ENCODE measurements at regions not wholly inside any gene's neighbourhood (a gene's known extent, or its start where the extent isn't known, plus 50 kb on each side); places are given as distances from the start of the nearest gene placed in this dataset.
A peak's percentile ranks its signal among the peaks of the same experiment; 100 is the strongest.

GRCh38 chr1:201617157-201617556 lies 78.2 kb downstream of the NAV1 start:
- H3K9me3 ChIP-seq (replicated peaks in 1 of 2; ENCODE audit: control insufficient read depth in 1 of 2, insufficient read depth in 1 of 2, low read length in 2 of 2) = no peaks in the 10 kb centered on the region
- Mint-ChIP-seq H3K9me3 (no peaks in the 10 kb centered on the region), H3K4me1 (peaks cover 23% of the 10 kb centered on the region), H3K4me3 (no peak overlapping the region), H3K27me3 (ENCODE audit: low read depth in 3 of 3) (peaks cover 0 to 1% (median 0%) of the 10 kb centered on the region in 3 donors), H3K27ac (no peak overlapping the region), H3K36me3 (no peaks in the 10 kb centered on the region)
- H3K36me3 ChIP-seq (replicated peaks in 1 of 2; ENCODE audit: control insufficient read depth in 1 of 2, insufficient read depth in 2 of 2, low read length in 2 of 2) = no peaks in the 10 kb centered on the region
- 100% methylated on average over 1 of the region's 3 CpGs for WGBS (ENCODE audit: insufficient coverage)
- H3K4me3 ChIP-seq (replicated peaks in 1 of 3; ENCODE audit: low read depth in 2 of 3, low read length in 3 of 3) = no peak overlapping the region
- intact Hi-C loops (cut with micrococcal nuclease) = no loop called here
- H3K4me1 ChIP-seq (ENCODE audit: control insufficient read depth in 1 of 2, insufficient read depth in 2 of 2, low read length in 2 of 2) = peaks cover 13 to 23% of the 10 kb centered on the region in 2 donors
- H2AFZ ChIP-seq (ENCODE audit: insufficient read depth, low read depth, low read length, poor library complexity, severe bottlenecking) = no peak overlapping the region
- DNase-seq = no peak
- H4K20me1 ChIP-seq (ENCODE audit: insufficient read depth, low read length) = no peaks in the 10 kb centered on the region
- no peak overlapping the region for H3K27ac ChIP-seq (ENCODE audit: low read depth in 1 of 2, low read length in 2 of 2)
- TF ChIP-seq CTCF (IDR thresholded peaks at IDR 0.05) = no peak
- H3K27me3 ChIP-seq (ENCODE audit: control insufficient read depth in 2 of 2, insufficient read depth in 2 of 2, low read length in 2 of 2) = no peaks in the 10 kb centered on the region
- no peak overlapping the region for H3K4me2 ChIP-seq (replicated peaks; ENCODE audit: extremely low read depth, low read length, poor library complexity, severe bottlenecking)
- H3K79me2 ChIP-seq (ENCODE audit: insufficient read depth, low read length) = no peaks in the 10 kb centered on the region
- no peak overlapping the region for H3K9ac ChIP-seq (ENCODE audit: insufficient read depth, low read length, poor library complexity, severe bottlenecking)

DNA sequence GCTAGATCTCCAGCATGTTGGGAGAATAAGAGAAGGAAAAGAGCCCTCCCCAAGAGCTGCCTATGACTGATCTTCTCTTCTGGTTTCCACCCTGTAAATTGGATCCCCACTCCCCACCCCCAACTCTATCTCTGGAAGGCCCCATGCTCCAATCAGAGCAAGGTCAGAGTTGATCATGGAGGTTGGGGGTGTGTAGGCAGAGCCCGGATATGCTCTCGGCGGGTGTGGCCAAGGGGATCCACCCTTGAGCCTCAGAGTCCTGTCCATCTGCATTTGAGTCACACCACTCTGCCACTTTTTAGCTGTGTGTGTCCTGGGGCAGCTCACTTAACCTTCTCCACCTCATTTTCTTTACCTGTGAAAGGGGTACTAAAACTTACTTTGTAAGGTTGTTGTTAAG lies 79.5 kb downstream of the NAV1 start:
- Histone ChIP-seq H3K4me3 (replicated peaks in 1 of 3; ENCODE audit: low read depth in 2 of 3, low read length in 3 of 3) (no peak overlapping the region), H3K4me1 (ENCODE audit: control insufficient read depth in 1 of 2, insufficient read depth in 2 of 2, low read length in 2 of 2) (peaks cover 13% of the 10 kb centered on the region in 2 donors), H3K79me2 (ENCODE audit: insufficient read depth, low read length) (no peaks in the 10 kb centered on the region), H3K9ac (ENCODE audit: insufficient read depth, low read length, poor library complexity, severe bottlenecking) (no peak overlapping the region), H3K36me3 (replicated peaks in 1 of 2; ENCODE audit: control insufficient read depth in 1 of 2, insufficient read depth in 2 of 2, low read length in 2 of 2) (no peaks in the 10 kb centered on the region), H3K27me3 (ENCODE audit: control insufficient read depth in 2 of 2, insufficient read depth in 2 of 2, low read length in 2 of 2) (no peaks in the 10 kb centered on the region), H4K20me1 (ENCODE audit: insufficient read depth, low read length) (no peaks in the 10 kb centered on the region), H3K27ac (ENCODE audit: low read depth in 1 of 2, low read length in 2 of 2) (no peak overlapping the region), H3K4me2 (replicated peaks; ENCODE audit: extremely low read depth, low read length, poor library complexity, severe bottlenecking) (no peak overlapping the region), H3K9me3 (replicated peaks in 1 of 2; ENCODE audit: control insufficient read depth in 1 of 2, insufficient read depth in 1 of 2, low read length in 2 of 2) (no peaks in the 10 kb centered on the region), H2AFZ (ENCODE audit: insufficient read depth, low read depth, low read length, poor library complexity, severe bottlenecking) (no peak overlapping the region)
- TF ChIP-seq CTCF (IDR thresholded peaks at IDR 0.05) = no peak
- no peaks in the 10 kb centered on the region for H3K9me3 Mint-ChIP-seq
- peaks cover 15% of the 10 kb centered on the region for H3K4me1 Mint-ChIP-seq
- H3K36me3 Mint-ChIP-seq = peaks cover 0 to 3% of the 10 kb centered on the region in 2 donors
- no peak for DNase-seq
- WGBS (ENCODE audit: insufficient coverage) = no CpG with 5 or more reads among the region's 3 CpGs
- no peak overlapping the region for H3K4me3 Mint-ChIP-seq
- peak overlapping the region in 1 of 7 donors; percentile 36 for H3K27ac Mint-ChIP-seq
- intact Hi-C loops (cut with micrococcal nuclease) = no loop called here
- H3K27me3 Mint-ChIP-seq (ENCODE audit: low read depth in 3 of 3) = peaks cover 0 to 1% (median 0%) of the 10 kb centered on the region in 3 donors

All from CD14-positive monocyte (primary cell).